ENCODE measurements at regions not wholly inside any gene's neighbourhood (a gene's known extent, or its start where the extent isn't known, plus 50 kb on each side); places are given as distances from the start of the nearest gene placed in this dataset.

DNA sequence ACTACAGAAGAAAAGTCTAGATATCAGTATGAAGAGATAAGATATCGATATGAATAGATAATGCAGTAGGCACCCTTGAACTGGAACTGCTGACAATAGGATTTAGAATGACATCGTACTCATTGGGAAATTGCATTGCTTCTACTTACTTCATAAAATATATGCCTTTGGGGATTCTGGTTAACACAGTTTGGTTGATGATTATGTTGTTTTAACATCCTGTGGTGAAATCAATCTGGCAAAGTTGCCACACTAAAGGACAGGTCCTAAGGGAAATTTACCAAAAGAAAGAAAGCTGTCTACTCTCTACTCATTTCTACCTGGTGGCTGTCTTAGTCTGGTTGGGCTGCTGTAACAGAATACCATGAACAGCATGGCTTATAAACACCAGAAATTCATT lies 417.4 kb upstream of the DPH6 start:
- TF ChIP-seq CTCF (IDR thresholded peaks at IDR 0.05) (no peak), ZFX (IDR thresholded peaks at IDR 0.05; ENCODE audit: borderline replicate concordance) (no peak)

Data from 22Rv1 (cell line).